Effector memory CD4-positive, alpha-beta T cell (primary cell): ENCODE measurements at regions not wholly inside any gene's neighbourhood (a gene's known extent, or its start where the extent isn't known, plus 50 kb on each side); places are given as distances from the start of the nearest gene placed in this dataset.

Source experiments
- DNase-seq, 3 donors: peaks; one replicate each; pipeline ENCODE4 v3.0.0-alpha.2; 2020
- H3K27ac ChIP-seq: 2 replicates; pipeline ENCODE4 v1.7.0; 2013; ENCODE audit warnings: mild to moderate bottlenecking, low read length, moderate library complexity; ENCODE audit not compliant: insufficient read depth, poor library complexity, severe bottlenecking
- H3K27me3 ChIP-seq: replicated peaks from 2 replicates; pipeline ENCODE4 v1.7.0; 2013; ENCODE audit warnings: mild to moderate bottlenecking, low read length; ENCODE audit not compliant: insufficient read depth, control insufficient read depth, poor library complexity, severe bottlenecking
- H3K36me3 ChIP-seq: 2 replicates; pipeline ENCODE4 v1.7.0; 2013; ENCODE audit warnings: mild to moderate bottlenecking, low read length, moderate library complexity; ENCODE audit not compliant: control insufficient read depth, insufficient read depth
- H3K4me1 ChIP-seq: 2 replicates; pipeline ENCODE4 v1.7.0; 2013; ENCODE audit warnings: low read length, mild to moderate bottlenecking; ENCODE audit not compliant: control insufficient read depth, insufficient read depth, poor library complexity, severe bottlenecking
- H3K4me3 ChIP-seq: 2 replicates; pipeline ENCODE4 v1.7.0; 2013; ENCODE audit warnings: low read length, low read depth, mild to moderate bottlenecking; ENCODE audit not compliant: insufficient read depth, poor library complexity, severe bottlenecking
- H3K9me3 ChIP-seq: 2 replicates; pipeline ENCODE4 v1.7.0; 2013; ENCODE audit warnings: mild to moderate bottlenecking, low read length, moderate library complexity; ENCODE audit not compliant: control insufficient read depth

DNA sequence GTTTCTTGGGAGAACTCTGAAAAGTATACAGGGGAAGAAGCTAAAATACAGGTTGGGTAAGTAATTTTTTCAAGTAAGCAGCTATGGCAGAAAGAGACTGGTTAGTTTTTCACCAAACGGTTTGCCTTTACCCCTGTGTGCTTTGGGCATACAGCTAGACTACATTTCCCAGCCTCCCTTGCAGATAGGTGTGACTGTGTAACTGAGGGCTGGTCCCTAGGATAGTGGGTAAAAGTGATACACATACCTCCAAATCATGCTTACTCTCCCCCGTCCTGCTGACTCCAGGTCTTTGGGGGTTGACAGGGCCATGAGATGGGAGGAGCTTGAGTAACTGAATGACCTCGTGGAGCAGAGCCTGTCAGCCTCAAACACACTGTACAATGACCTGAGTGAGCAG lies 208.6 kb upstream of the GDNF start:
- no peaks in the 10 kb centered on the region for H3K27me3 ChIP-seq

DNA sequence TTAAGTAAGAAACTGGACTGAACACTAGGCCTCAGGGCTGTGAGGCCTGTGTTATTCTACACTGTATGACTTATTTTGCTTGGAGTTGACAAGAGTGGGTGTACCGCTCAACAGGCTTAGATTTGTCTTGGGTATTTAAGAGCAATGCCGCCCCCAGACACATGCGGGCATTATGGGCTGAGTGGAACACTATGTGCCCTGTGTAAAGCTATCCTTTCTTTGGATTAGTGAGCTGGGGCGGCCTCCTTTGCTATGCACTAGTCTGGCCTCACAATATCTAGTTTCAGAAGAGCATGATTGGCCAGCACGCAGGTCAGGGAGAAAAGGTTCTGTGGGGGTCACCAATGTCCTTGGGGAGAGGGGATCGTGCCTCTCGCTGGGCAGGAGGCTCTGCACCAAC lies 206.3 kb upstream of the GDNF start:
- H3K4me3 ChIP-seq, result no peak overlapping the region
- DNase-seq, result no peak
- H3K36me3 ChIP-seq, result no peaks in the 10 kb centered on the region
- H3K27ac ChIP-seq, result no peak overlapping the region
- H3K27me3 ChIP-seq, result no peaks in the 10 kb centered on the region
- H3K4me1 ChIP-seq, result no peaks in the 10 kb centered on the region
- no peaks in the 10 kb centered on the region for H3K9me3 ChIP-seq

More for the DNA sequence above, 208.6 kb upstream of the GDNF start:
- Histone ChIP-seq H3K4me3 (no peak overlapping the region), H3K9me3 (no peaks in the 10 kb centered on the region), H3K4me1 (no peaks in the 10 kb centered on the region), H3K27ac (no peak overlapping the region), H3K36me3 (no peaks in the 10 kb centered on the region)
- DNase-seq, result no peak

DNA sequence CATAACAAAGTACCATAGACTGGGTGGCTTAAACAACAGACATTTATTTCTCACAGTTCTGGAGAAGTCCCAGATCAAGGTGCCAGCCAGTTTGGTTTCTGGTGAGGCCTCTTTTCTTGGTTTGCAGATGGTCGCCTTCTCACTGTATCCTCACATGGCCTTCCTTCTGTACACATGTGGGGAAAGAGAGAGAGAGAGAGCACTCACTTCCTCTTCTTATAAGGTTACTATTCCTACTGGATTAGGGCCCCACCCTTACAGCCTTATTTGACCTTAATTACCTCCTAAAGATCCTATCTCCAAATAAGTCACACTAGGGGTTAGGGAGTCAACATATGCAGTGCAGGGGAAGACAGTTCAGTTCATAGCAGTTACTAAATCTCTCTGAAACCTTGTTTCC lies 205.6 kb upstream of the GDNF start:
- Histone ChIP-seq H3K4me1 (no peaks in the 10 kb centered on the region), H3K27me3 (no peaks in the 10 kb centered on the region), H3K36me3 (no peaks in the 10 kb centered on the region), H3K27ac (no peak overlapping the region), H3K9me3 (no peaks in the 10 kb centered on the region), H3K4me3 (no peak overlapping the region)
- DNase-seq, result no peak

DNA sequence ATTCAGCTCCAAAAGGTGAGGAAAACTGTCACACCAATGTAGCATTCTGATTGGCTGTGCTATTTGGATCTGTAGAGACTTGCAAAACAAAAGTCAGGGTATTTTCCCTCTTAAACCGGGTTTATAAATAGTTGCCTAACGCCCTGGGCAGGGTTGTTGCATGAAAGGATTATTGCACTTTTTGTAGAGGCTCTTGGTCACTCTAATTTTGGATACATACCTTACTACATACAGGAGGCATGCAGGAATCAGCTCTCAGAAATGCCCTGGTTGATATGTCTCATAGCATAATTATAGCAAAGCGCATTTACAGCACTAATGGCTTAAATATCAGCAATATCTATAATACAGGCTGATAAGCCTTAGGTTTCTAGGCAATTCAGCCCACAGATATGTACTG lies 200.0 kb upstream of the GDNF start:
- no peaks in the 10 kb centered on the region for H3K27me3 ChIP-seq
- H3K9me3 ChIP-seq, result no peaks in the 10 kb centered on the region
- no peak overlapping the region for H3K4me3 ChIP-seq
- H3K36me3 ChIP-seq, result no peaks in the 10 kb centered on the region
- DNase-seq, result no peak
- no peaks in the 10 kb centered on the region for H3K4me1 ChIP-seq
- H3K27ac ChIP-seq, result no peak overlapping the region

DNA sequence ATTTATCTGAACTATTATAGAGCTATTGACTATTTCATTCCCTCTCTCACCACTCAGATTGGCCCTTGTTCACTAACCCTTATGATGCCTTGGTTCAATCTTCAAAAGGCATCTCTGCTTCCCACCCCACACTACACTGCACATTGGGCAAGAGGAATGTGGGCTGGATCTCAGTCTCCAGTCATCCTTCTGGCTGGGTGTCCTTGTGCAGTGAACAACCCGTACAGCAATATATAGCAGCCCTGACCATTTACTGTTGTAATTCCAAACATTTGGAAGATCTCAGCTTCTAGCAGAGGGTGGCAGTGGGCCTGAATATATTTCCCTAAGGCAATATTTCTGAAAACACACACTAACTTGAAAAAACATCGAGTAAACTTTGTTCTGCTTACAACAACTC lies 199.2 kb upstream of the GDNF start:
- DNase-seq, result no peak
- no peaks in the 10 kb centered on the region for H3K27me3 ChIP-seq

DNA sequence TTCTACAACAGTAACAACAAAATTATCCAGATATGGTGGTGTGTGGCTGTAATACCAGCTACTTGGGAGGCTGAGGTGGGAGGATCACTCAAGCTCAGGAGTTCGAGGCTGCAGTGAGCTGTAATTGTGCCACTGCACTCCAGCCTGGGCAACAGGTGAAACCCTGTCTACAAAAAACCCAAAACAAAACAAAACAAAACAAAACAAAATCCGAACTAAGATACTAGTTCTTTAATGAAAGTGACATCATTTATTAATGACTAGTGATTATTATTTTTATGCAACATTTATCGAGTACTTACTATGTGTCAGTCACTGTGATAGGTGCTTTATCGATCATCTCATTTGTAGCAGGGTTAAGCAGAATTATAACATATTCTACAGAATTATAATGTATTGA lies 196.9 kb upstream of the GDNF start:
- H3K4me3 ChIP-seq, result no peak overlapping the region
- no peaks in the 10 kb centered on the region for H3K4me1 ChIP-seq
- DNase-seq, result no peak
- no peaks in the 10 kb centered on the region for H3K36me3 ChIP-seq
- no peaks in the 10 kb centered on the region for H3K27me3 ChIP-seq
- H3K27ac ChIP-seq, result no peak overlapping the region
- no peaks in the 10 kb centered on the region for H3K9me3 ChIP-seq

More for the DNA sequence above, 199.2 kb upstream of the GDNF start:
- no peak overlapping the region for H3K4me3 ChIP-seq
- no peak overlapping the region for H3K27ac ChIP-seq
- H3K4me1 ChIP-seq, result no peaks in the 10 kb centered on the region
- no peaks in the 10 kb centered on the region for H3K9me3 ChIP-seq
- no peaks in the 10 kb centered on the region for H3K36me3 ChIP-seq

DNA sequence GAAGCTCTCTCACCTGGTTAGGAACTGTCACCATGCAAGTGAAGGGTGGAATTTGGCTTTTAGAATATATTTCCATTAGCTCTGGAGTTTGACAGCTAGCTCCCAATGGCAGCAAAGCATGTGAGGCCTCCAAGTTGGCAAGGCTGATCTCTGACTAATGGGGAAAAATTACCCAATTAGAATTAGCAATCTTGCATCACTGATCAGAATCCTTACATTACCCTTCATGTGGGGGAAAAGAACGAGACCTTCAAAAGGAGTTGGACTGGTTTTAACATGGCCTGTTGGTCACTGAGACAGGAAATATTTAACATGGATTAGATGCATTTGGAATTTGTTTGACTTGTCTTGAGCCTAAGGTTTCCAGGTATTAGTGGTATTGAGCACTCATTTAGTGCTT lies 192.3 kb upstream of the GDNF start:
- no peak for DNase-seq
- no peaks in the 10 kb centered on the region for H3K9me3 ChIP-seq
- no peak overlapping the region for H3K4me3 ChIP-seq
- H3K36me3 ChIP-seq, result no peaks in the 10 kb centered on the region
- H3K27me3 ChIP-seq, result no peaks in the 10 kb centered on the region
- H3K4me1 ChIP-seq, result no peaks in the 10 kb centered on the region
- H3K27ac ChIP-seq, result no peak overlapping the region

DNA sequence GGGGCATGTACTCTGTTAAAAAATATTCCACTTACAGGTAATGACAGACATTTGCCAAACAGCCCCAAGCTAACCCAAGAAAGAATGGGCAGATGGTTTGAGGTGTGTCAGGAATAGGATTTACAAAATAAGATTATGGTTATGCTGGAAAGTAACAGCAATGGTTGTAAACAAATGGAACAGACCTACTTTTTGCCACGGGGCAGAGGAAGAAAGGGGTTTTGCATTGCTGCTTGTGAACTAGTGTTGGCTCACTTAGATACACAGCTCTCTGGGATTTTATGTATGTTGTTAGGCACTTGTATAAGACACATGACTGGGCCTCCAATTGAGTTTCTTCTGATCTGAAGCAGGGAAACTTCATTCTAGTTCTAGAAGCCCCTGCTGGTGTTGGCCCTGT lies 191.5 kb upstream of the GDNF start:
- no peaks in the 10 kb centered on the region for H3K9me3 ChIP-seq
- H3K27me3 ChIP-seq, result no peaks in the 10 kb centered on the region
- DNase-seq, result no peak
- no peak overlapping the region for H3K27ac ChIP-seq
- H3K36me3 ChIP-seq, result no peaks in the 10 kb centered on the region
- H3K4me1 ChIP-seq, result no peaks in the 10 kb centered on the region
- no peak overlapping the region for H3K4me3 ChIP-seq

DNA sequence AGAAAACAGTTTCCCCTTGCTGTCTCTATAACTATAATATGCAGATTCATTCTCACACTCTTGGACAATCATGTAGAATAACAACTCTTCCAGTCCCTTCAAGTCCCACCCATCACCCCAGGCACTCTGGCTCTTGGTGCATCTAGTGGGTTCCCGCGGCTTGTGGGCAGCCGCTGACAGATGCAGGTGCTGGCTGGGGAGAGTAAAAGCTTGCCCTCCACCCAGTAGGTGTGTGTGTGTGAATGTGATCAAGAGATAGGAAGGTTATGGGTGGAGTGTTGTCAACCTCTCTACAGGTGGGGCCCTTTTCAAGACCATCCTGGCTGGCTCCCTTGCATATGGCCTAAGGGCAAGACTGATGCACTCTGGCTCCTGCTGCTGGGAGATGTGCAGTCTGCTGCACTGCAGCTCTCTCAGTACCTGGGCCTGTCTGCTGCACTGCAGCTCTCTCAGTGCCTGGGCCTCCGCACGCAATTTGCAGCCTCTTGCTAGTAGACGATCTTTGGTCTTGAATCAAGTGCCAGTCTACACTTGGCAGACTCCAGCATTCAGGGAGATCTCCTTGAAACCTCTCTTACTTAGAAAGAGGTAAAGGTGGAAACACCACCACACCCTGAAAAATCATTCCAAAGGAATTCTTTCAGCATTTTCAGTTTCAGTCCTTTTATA lies 189.7 kb upstream of the GDNF start:
- H3K4me1 ChIP-seq, result no peaks in the 10 kb centered on the region

DNA sequence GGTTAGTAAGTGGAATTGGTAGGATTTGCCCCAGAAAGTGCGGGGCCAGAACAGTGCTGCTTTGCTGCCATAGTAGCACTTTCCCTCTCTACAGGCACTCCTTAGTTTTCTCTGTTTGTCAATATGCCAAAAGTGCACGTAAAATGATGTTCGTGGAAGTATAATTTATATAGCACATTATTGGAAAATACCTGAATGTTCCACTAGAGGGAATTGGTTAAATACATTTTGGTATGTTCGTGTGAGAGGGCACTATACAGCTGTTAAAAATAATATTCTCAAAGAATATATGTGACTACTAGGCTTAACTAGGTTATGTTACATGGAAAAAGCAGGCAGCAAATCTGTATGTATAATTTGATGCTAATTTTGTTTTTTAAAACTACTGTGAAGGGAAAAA lies 184.0 kb upstream of the GDNF start:
- no peak for DNase-seq
- H3K4me1 ChIP-seq, result no peaks in the 10 kb centered on the region
- H3K27me3 ChIP-seq, result no peaks in the 10 kb centered on the region
- H3K27ac ChIP-seq, result no peak overlapping the region
- H3K9me3 ChIP-seq, result no peaks in the 10 kb centered on the region
- H3K4me3 ChIP-seq, result no peak overlapping the region
- H3K36me3 ChIP-seq, result no peaks in the 10 kb centered on the region

More for the DNA sequence above, 189.7 kb upstream of the GDNF start:
- Histone ChIP-seq H3K4me3 (no peak overlapping the region), H3K27me3 (no peaks in the 10 kb centered on the region), H3K36me3 (no peaks in the 10 kb centered on the region), H3K9me3 (no peaks in the 10 kb centered on the region), H3K27ac (no peak overlapping the region)
- no peak for DNase-seq
